ENCODE measurements at regions not wholly inside any gene's neighbourhood (a gene's known extent, or its start where the extent isn't known, plus 50 kb on each side); places are given as distances from the start of the nearest gene placed in this dataset.

DNA sequence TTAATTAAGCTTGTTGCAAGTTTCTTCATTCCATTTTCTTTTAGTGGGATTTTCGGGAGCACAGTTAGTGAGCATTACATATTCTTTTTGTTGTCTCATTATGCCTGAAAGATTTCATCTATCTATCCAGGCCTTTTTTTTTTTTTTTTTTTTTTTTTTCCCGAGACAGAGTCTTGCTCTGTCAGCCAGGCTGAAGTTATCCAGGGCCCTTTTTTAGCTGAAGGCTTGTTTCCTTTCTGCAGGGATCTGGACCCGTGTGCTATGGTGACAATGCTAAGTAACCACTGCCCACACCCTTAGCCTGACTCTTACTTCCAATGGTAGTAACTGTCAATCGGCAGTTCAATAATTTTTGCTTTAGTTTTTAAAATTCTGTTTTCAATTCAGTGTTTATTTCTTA, 190.8 kb upstream of the MTPN start:
- no peak for TF ChIP-seq EGR1 (IDR thresholded peaks at IDR 0.05; ENCODE audit: borderline replicate concordance, low read depth, low read length)
- TF ChIP-seq ZNF274 (IDR thresholded peaks at IDR 0.05; ENCODE audit: borderline replicate concordance, extremely low read depth, low read length) = no peak
- no peak for TF ChIP-seq RFX5 (IDR thresholded peaks at IDR 0.05; ENCODE audit: borderline replicate concordance, low read depth, low read length)
- no peak for TF ChIP-seq RNF2 (IDR thresholded peaks at IDR 0.05; ENCODE audit: borderline replicate concordance, low read depth, low read length, missing control alignments, poor library complexity, severe bottlenecking)
- TF ChIP-seq, protein P1, sequence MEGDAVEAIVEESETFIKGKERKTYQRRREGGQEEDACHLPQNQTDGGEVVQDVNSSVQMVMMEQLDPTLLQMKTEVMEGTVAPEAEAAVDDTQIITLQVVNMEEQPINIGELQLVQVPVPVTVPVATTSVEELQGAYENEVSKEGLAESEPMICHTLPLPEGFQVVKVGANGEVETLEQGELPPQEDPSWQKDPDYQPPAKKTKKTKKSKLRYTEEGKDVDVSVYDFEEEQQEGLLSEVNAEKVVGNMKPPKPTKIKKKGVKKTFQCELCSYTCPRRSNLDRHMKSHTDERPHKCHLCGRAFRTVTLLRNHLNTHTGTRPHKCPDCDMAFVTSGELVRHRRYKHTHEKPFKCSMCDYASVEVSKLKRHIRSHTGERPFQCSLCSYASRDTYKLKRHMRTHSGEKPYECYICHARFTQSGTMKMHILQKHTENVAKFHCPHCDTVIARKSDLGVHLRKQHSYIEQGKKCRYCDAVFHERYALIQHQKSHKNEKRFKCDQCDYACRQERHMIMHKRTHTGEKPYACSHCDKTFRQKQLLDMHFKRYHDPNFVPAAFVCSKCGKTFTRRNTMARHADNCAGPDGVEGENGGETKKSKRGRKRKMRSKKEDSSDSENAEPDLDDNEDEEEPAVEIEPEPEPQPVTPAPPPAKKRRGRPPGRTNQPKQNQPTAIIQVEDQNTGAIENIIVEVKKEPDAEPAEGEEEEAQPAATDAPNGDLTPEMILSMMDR (IDR thresholded peaks at IDR 0.05; ENCODE audit: control extremely low read depth in 1 of 3, insufficient read depth in 1 of 3, low read depth in 1 of 3, low read length in 3 of 3) = no peak
